IMR-90 (cell line): ENCODE measurements at regions not wholly inside any gene's neighbourhood (a gene's known extent, or its start where the extent isn't known, plus 50 kb on each side); places are given as distances from the start of the nearest gene placed in this dataset.

ENCODE experiments used
- MAFK ChIP-seq: IDR thresholded peaks from 2 replicates; pipeline ENCODE4 v1.6.1; 2012; ENCODE audit warnings: low read depth, low read length, improper control_type of control experiment
- MXI1 ChIP-seq: IDR thresholded peaks from 2 replicates; pipeline ENCODE4 v1.6.1; 2012; ENCODE audit warnings: low read depth, mild to moderate bottlenecking, low read length, moderate library complexity, borderline replicate concordance
- POLR2A ChIP-seq: IDR thresholded peaks from 2 replicates; pipeline ENCODE4 v1.6.1; 2012; ENCODE audit warnings: mild to moderate bottlenecking, low read depth, low read length
- RAD21 ChIP-seq: IDR thresholded peaks from 2 replicates; pipeline ENCODE4 v1.6.1; 2012; ENCODE audit warnings: low read length, improper control_type of control experiment
- RCOR1 ChIP-seq: IDR thresholded peaks from 2 replicates; pipeline ENCODE4 v1.6.1; 2012; ENCODE audit warnings: mild to moderate bottlenecking, low read length, improper control_type of control experiment; ENCODE audit not compliant: insufficient replicate concordance
- RFX5 ChIP-seq: IDR thresholded peaks from 2 replicates; pipeline ENCODE4 v1.8.0; 2012; ENCODE audit warnings: low read depth, mild to moderate bottlenecking, low read length, moderate library complexity
- TF ChIP-seq, protein P1 (sequence below): fragments of 150-350 bp; IDR thresholded peaks from 2 replicates; pipeline ENCODE4 v1.6.1; 2017; ENCODE audit warnings: mild to moderate bottlenecking, antibody characterized with exemption, low read length, low read depth
- TF ChIP-seq, protein P2 (sequence below): conservative IDR thresholded peaks from 2 replicates; pipeline ENCODE4 v1.5.1; 2012; ENCODE audit warnings: mild to moderate bottlenecking, low read depth, low read length, improper control_type of control experiment

DNA sequence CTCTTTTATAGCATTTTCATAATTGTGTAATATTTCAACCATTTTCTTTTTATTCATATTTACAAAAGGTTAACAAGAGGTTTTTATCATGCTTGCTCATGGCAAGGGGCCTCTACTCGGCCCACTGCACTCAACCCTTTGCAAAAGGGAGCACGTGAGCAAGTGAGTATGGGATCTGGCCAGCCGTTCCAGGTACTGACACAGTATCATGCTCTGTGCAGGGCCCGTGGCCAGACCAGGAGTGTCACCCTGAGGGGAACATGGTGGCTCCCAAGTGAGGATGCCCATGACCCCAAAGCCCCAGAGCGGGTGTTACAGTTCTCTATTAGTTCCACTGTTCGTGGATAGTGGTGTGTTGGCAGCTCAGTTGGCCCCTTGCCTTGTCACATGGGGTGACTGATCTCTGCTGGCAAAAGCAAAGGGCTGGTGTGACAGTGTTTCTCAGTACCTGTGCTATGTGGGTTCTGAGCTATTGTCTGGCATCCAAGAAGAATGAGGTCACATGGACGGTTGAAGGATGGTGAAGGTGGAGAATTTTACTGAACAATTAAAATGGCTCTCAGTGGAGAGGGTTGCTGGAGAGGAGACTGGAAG is 777.2 kb upstream of the ADAMTS5 start:
- TF ChIP-seq, protein P1, sequence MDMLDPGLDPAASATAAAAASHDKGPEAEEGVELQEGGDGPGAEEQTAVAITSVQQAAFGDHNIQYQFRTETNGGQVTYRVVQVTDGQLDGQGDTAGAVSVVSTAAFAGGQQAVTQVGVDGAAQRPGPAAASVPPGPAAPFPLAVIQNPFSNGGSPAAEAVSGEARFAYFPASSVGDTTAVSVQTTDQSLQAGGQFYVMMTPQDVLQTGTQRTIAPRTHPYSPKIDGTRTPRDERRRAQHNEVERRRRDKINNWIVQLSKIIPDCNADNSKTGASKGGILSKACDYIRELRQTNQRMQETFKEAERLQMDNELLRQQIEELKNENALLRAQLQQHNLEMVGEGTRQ: no peak
- no peak for TF ChIP-seq RCOR1
- no peak for TF ChIP-seq POLR2A
- TF ChIP-seq, protein P2, sequence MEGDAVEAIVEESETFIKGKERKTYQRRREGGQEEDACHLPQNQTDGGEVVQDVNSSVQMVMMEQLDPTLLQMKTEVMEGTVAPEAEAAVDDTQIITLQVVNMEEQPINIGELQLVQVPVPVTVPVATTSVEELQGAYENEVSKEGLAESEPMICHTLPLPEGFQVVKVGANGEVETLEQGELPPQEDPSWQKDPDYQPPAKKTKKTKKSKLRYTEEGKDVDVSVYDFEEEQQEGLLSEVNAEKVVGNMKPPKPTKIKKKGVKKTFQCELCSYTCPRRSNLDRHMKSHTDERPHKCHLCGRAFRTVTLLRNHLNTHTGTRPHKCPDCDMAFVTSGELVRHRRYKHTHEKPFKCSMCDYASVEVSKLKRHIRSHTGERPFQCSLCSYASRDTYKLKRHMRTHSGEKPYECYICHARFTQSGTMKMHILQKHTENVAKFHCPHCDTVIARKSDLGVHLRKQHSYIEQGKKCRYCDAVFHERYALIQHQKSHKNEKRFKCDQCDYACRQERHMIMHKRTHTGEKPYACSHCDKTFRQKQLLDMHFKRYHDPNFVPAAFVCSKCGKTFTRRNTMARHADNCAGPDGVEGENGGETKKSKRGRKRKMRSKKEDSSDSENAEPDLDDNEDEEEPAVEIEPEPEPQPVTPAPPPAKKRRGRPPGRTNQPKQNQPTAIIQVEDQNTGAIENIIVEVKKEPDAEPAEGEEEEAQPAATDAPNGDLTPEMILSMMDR: no peak
- TF ChIP-seq MXI1: no peak
- no peak for TF ChIP-seq MAFK
- TF ChIP-seq RFX5: no peak
- TF ChIP-seq RAD21: no peak
